ENCODE measurements at regions not wholly inside any gene's neighbourhood (a gene's known extent, or its start where the extent isn't known, plus 50 kb on each side); places are given as distances from the start of the nearest gene placed in this dataset.

- TF ChIP-seq CTCF (IDR thresholded peaks at IDR 0.05) (no peak), POLR2A (IDR thresholded peaks at IDR 0.05) (no peak)
Measured at GRCh38 chr10:117619223-117619622, 76.7 kb downstream of the EMX2 start.

All from esophagus squamous epithelium (tissue), 4 donors.